SKM-1 (cell line): ENCODE measurements at regions not wholly inside any gene's neighbourhood (a gene's known extent, or its start where the extent isn't known, plus 50 kb on each side); places are given as distances from the start of the nearest gene placed in this dataset.

ENCODE experiments used
- DNase-seq: peaks from one replicate; lab custom pipeline; 2025; ENCODE audit not compliant: unreplicated experiment; lab: John Stamatoyannopoulos, UW

DNA sequence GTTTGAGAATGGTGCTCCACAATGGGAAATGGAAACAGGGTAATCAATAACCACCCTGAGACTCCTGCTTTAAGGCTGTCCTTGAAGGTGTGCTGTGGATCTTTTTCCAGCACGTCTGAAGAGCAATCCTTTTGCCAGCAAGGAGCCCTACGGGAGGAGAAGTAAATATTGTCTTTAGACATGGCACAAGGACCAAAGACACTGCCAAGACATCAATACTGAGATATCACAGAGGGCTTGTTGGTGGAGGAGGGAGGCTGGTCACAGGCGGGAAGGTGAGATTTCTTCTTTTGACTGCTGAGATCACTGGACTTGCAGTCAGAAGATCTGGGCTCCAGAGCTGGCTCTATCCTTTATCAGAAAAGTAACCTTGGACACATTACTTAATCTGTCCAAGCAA lies 135.0 kb upstream of the ZNF462 start:
- DNase-seq: no peak

DNA sequence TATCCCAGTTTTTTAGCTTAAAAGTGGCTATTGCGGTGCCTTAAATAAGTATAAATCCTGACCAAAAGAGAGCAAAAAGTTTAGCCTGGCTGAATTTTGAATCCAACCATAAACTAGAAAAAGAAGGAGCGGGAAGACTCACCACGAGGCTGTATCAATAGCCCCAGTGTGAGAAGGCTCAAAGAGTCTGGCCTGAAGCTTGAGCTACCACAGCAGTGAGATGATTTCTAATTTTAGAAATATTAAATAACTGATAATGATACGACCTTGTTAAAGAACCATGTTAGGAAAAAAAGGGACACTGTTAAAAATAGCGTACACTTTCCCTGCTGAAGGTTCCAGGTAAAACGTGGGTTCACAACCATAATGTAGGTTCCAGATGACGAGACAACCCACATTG lies 134.1 kb upstream of the ZNF462 start:
- DNase-seq: no peak

DNA sequence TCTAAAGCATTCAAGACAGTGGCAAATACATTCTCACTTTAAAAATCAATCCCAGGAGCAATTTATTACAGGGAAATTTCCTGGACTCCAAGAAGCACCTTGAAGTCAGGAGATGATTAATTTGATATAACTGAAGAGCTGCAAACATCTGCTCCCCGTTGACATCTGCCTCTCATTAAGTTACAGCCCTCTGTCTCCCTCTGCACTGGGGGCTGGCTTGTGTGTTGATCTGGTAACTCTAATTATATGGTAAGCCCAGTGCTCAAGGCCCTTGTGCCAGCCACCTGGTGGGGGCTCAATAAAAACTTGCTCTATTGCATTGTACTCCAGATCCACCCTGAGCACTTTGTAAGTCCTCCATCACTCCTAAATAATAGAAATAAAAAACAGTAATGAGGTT lies 131.1 kb upstream of the ZNF462 start:
- no peak for DNase-seq

DNA sequence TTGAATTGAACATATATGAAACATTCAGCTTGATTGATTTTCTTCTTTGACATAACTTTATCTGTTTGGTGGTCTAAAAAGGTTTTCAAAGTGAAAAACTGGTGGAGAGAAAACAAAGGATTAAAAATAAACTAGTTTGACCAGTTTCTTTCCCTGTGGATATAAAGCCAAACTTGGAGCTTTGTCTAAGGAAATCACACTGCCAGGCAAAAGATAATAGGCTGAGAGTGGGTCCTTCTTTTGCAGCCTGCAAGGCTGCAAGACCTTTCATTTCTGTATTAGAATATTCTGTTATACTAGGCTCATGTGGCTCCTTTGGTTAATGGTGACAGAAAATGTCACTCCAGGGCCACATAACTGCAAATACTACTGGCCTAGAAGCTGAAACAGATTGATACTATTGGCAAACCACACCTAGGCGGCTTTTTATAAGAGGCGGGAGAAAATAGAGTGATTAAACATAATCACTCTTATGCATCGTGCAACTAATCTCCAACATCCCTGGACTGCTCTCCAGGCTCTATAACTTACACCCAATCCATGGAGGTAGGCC lies 129.1 kb upstream of the ZNF462 start:
- no peak for DNase-seq

DNA sequence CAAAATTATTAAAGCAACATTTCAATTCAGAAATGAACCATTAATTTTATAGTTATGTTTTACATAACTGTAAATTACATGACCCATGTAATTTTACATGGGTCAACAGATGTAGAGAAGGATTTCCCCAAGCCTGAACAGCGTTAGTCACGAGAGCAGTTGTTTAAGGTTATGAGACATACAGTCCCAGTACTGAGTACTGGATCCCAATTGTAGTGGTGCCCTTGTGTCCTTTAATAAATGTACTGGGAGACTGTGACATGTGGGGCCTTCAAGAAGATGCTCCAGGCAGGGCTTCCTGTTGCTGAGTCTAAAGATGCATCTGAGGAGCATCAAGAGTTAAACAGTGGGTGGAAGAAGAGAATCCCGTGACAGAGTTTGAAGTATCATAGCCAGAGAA lies 125.5 kb upstream of the ZNF462 start:
- no peak for DNase-seq

DNA sequence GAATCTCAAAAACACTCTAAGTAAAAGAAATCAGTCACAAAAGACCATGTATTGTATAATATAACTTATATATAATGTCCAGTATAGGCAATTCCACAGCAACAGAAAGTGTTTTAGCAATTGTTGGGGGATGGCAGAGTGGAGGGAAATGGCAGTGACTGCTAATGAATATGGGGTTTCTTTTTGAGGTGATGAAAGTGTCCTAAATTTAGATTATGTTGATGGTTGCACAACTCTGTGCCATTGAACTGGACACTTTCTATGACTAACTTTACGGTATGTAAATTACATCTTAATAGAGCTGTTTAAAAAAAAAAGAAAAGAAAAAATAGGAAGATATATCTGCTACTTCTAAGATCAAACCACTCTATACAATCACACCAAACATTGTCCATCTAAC lies 124.9 kb upstream of the ZNF462 start:
- DNase-seq: no peak

DNA sequence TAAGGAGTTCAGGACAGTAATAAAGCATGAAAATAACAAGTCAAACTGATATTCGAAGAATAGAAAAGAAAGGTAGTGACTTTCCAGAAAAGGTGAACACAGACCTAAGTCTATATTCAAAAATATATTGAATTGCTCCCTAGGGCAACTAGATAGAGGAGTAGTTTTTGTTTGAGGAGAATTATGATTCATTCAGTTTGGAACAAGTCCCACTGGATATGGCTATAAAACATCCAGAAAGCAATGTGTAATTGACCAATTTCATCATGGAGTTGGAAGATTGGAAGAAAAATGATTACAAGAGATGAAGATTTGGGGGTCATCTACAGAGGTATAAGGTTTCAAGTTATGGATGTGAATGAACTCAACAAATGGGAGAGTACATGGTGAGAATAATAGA lies 117.5 kb upstream of the ZNF462 start:
- no peak for DNase-seq

DNA sequence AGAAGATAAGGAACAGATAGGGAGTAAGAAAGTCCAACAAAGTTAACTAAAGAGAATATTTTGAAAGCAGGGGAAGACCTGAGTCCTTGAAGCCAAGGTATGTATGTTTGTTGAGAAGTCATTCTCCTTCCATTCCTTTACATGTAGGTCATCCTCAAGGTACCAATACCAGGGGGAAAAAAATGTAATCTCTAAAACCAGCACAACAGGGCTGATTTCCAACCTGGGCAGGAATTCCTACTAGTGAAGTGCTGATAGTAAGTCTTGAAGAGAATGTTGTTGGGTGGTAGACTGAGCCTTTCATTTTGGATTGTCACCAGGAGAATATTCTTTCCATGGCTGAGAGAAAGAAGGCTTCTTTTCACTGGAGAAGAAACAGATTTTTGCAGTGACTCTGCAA lies 117.1 kb upstream of the ZNF462 start:
- DNase-seq: no peak

DNA sequence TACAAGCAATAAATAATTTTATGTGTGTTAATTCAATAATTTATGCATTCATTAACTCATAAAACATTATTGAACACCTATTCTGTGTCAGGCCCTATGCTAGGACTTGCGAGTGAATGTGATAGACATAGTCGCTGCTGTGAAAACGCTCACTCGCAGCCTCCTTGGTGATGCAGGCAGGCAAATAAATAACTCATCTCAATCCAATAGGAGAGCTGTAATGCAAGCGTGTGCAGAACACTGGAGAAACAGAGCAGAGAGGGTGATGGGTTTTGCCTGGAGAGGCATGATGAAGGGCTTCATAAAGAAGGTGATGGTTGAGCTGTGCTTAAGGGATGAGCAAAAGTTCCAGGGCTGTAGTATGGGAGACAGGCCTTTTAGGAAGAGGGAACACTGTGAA lies 111.3 kb upstream of the ZNF462 start:
- no peak for DNase-seq

DNA sequence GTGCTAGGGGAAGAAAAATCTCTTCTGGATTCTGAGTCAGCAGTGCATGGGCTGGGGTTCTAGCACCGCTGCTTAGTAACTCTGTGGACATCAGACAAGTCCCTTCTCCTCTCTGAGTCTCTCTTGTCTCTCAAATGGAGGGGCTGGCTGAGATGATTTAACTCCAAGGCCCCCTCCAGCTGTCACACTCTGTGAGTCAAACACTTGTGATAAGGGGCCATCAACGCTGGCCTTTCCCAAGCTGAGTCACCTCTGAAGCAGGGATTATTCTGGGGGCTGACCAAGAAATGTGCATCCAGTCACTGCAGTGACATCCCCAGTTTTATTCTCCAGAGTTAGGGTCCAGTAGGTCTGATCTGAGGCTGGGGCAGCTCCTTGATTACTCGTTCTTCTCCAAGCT lies 110.4 kb upstream of the ZNF462 start:
- no peak for DNase-seq

DNA sequence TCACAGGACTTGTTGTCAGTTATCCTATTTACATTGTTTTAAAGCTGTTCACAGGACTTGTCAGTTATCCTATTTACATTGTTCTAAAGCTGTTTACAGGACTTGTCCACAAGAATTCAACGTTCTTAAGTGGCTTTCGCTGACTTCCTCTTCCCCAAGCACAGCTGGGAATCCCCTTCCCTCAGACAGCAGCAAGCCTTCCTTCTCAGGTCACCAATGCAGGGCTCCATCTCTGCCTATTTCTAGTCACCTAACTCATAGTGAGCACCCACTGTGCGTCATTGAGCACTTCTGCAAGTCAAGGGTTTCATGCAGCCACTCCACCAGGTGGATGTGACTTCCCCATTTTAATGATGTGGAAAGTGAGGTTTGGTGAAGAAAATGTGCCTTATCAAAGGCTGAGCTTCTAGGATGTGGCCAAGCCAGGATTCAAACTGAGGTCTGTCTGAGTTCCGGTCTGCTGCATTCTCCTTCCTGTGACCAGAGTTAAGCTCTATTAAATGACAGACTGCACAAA lies 109.8 kb upstream of the ZNF462 start:
- no peak for DNase-seq

DNA sequence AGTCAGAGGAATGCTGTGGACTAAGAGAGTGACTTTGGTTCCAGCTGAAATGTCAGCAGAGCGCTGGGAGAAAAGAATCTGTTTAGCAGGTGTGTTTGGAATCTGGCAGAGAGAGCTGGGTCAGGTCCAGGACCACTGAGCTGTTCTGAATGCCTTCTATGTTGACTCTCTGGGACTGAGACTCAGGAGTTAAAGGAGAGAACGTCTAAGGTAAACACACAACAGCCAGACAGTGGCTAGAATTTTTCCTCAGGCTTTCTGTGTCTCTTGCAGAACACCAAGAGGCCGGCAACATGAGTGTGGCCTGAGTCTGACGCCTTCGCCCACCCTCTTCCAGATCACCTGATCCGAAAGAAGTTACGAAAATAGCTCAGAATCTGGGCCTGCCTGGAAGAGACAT lies 107.2 kb upstream of the ZNF462 start:
- DNase-seq: no peak

DNA sequence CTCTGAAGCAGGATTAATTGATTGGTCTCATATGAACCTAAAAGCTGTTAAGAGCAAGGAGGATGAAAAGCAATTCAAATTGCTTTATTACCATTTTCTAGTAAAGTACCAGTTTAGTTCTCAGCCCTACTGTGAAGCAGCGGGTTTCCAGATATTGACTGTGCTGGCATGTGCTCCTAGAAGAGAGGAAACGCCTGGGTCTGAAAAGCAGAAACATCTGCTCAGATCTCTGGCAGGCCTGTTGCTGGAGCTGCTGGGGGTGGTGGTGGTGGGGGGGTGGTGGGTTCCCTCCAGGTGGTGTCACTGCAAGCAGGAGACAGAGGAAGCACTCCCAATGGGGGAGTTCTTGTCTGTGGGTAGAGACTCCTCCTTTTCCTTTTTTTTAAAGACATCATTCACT lies 105.5 kb upstream of the ZNF462 start:
- no peak for DNase-seq

DNA sequence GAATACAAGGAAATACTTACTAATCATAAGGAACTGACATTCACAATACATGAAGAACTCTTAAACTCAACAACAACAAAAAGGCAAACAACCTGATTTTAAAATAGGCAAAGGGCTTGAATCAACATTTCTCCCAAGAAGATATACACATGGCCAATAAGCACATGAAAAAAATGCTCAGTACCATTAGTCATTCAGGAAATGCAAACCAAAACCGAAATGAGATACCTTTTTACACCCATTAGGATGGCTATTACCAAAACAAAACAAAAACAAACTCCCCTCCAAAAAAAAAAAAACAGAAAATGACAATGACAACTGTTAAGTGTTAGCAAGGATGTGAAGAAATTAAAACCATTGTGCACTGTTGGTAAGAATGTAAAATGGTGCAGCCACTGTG lies 104.1 kb upstream of the ZNF462 start:
- no peak for DNase-seq

DNA sequence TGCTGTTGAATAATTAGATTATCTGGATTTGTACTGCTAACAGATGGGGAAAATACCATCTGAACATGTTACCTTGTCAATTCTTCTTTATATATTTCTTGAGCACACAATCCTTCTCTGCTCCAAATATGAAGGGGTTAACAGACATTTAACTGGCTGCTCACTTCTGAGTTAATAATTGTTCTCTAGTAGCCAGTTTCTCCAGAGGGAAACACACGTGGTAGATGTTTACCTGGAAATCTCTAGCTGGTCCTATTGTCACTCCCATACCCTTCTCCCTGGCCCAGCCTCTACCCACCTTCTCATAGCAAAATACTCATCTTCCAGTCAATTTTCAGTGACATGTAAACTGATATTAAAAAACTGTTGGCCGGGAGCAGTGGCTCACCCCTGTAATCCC lies 101.5 kb upstream of the ZNF462 start:
- no peak for DNase-seq

DNA sequence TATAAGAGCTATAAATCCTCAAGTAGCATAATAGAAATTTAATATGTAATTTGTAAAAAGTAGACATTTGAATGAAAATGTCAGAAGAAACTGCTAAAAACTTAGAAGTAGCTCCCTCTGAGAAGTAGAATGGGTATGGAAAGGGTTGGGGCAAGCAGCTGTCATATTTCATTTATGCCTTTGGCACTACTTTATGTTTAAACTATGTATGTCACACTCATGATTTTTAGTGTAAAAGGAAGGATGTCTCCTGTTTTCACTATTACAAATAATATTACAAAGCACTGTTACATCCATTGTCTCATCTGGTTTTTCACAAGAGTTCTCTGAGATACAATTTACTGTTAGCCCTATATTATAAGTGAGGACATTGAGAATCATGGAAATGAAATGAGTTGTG lies 96.3 kb upstream of the ZNF462 start:
- no peak for DNase-seq

DNA sequence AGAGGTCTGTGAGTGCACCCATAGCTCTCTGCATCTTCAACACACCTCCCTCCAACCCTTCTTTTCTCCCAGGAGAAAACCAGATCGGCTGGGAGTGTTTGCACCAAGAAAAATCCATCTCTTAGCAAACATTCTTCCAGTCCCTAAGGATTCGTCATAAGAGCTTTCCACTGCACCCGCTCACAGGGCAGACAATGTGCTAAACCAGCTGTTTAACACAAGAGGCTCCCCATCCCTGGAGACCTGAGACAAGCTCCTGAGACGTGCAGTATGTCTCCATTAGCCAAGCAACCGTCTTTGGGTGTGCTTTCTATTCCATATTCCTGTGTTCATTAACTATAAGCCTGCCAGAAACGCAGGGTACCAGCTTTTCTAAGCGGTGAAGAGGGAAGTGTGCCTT lies 93.6 kb upstream of the ZNF462 start:
- DNase-seq: no peak

DNA sequence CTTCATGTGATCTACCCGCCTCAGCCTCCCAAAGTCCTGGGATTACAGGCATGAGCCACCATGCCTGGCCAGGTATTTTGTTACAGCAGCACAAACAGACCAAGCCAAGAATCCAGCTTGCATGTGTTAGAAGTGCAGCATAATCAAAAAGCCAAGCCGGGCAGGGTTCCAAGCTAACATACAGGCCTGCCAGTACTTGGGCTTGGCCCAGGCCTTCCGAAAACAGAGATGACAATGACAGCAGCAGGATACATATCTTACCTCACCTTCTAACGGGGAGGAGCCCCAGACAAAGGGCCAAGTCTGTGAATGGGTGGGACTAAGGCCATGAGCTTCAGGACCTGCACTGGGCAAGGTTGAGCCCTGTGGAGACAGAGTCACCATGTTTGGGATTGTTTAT lies 91.4 kb upstream of the ZNF462 start:
- DNase-seq: no peak

DNA sequence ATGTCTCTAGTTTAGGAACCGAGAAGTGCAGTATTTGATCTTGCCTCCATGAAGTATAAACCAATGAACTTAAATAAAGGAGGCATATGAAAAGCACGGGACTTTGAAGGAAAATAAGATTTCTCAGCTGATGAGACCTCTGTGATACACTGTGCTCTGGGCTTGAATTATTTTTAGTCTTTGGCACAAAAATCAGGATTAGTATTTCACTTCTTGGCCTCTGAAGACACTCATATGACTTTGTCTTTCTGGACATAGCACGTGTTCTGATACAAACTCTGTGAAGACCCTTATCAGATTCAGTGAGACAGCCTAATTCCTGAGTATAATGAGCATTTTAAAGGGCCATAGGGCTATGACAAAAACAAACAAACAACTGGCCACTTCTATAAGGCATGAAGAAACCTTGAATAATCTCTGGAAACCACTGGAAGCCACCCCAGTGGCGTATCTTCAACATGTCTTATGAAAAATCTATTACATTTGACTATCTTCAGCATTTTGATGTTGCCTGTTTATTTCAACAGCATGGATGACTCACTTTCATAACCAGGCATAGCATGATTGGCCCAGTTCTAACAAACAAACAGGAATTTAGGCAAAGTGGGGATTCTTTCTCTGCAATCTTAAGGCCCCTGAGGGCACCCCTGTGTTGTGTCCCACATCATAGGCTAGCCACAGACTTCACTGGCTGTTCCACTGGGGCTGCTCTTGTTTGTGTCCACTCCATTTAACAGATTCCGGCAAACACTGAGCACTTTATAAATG lies 90.3 kb upstream of the ZNF462 start:
- DNase-seq: no peak

DNA sequence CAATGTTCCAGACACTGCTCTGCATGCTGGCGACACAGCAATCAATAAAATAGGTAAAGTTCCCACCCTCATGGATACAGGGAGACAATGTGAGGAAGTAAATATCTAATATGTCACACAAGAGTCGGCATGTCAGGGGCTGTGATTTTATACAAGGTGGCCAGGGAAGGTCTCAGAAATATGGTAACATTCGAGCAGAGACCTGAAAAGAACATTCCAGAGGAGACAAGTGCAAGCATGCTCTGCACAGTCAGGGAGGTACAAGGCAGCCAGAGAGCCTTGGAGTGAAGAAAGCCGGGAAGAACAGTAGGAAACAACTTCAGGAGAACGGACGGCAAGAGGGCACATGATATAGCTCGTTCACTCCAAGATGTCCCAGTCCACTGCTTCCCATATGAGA lies 89.2 kb upstream of the ZNF462 start:
- DNase-seq: no peak

DNA sequence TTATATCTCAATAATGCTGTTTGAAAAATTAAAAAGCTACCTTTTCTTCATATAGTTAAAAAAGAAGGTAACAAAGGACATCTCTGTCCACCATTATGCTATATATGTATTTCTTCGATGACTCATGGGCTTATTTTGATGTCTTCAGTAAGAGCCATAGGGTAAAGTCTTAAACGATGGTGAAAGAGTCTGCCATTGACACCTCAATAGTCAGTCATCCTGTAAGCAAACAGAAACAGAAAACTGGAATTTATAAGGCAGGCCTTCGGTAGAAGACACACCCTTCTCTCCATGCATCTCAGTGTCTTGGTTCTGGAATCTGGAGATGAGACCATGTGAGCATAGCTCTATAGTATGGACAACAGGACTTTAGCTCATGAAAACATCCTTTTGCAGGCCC lies 87.0 kb upstream of the ZNF462 start:
- DNase-seq: no peak

DNA sequence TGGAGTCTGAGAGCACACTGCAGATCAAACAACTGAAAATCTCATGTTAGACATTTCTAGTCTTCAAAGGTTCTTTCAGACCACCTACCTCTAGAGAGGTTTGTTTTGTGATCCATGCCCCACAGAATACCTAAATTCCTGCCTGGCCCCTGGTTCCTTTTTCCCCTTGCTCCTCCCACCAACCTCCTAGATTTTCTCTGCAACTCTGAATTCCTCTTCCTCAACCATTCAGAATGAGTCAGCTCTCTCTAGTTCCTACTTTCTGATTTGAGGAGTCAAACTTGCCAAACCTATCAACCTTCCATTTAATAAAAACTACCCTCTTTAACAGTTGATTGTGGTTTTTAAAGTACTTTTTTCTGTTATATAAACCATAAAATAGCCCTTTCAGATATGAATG lies 83.2 kb upstream of the ZNF462 start:
- no peak for DNase-seq

DNA sequence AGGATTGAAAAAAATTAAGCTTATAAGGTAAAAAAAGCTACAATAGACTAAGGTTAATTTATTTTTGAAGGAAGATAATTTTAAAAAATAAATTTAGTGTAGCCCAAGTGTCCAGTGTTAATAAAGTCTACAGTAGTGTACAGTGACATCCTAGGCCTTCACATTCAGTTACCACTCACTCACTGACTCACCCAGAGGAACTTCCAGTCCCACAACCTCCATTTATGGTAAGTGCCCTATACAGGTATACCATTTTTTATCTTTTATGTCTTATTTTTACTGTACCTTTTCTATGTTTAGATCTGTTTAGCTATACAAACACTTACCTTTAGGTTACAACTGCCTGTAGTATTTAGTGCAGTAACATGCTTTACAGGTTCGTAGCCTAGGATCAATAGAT lies 79.8 kb upstream of the ZNF462 start:
- DNase-seq: no peak
